K562 (cell line): ENCODE measurements at regions not wholly inside any gene's neighbourhood (a gene's known extent, or its start where the extent isn't known, plus 50 kb on each side); places are given as distances from the start of the nearest gene placed in this dataset.

Experiments
- ATAC-seq: fragments of 200-7000 bp; cut with Tn5 transposase; 3 replicates; pipeline ENCODE4 v1.9.1; 2020; ENCODE audit warnings: moderate library complexity
- BruUV-seq: library from RNA; stranded (reverse); fragments of 400-500 nt; replicated peaks from 2 replicates; lab custom pipeline; 2021; lab: Mats Ljungman, UMichigan
- CTCF ChIA-PET: fragments of 300-600 bp; formaldehyde crosslinking; extraction: SDS; loops from one replicate; lab custom pipeline; 2021; ENCODE audit warnings: low intra/inter-chr PET ratio; lab: Yijun Ruan, JAX
- POLR2A ChIA-PET: fragments of 300-600, 350-650 bp; sonication (Branson Sonifier 250); formaldehyde crosslinking; extraction: SDS; loops from one replicate; lab custom pipeline; 2021; ENCODE audit warnings: antibody characterized with exemption, inconsistent platforms; lab: Yijun Ruan, JAX
- DNase-seq, 4 experiments: peaks; one replicate each; pipeline versions ENCODE4 v3.0.0 to v3.0.0-alpha.2; 2011 to 2018; ENCODE audit warnings: low spot score in 3 of 4, mixed read lengths in 3 of 4; ENCODE audit errors: extremely low read depth in 1 of 4
- FAIRE-seq: peaks from 2 replicates; lab custom pipeline; 2011; peaks lifted over from hg19 to GRCh38; lab: Jason Lieb, UNC
- H2AFZ ChIP-seq: 2 replicates; pipeline ENCODE4 v1.6.0; 2011; ENCODE audit warnings: low read depth, low read length, control low read depth, inconsistent platforms
- H3K27ac ChIP-seq: fragments of 200-600 bp; 3 replicates; pipeline ENCODE4 v1.8.0; 2011; ENCODE audit warnings: low read depth, mild to moderate bottlenecking, control low read depth, inconsistent platforms, low read length, moderate library complexity, mixed read lengths; ENCODE audit errors: extremely low read depth
- H3K27me3 ChIP-seq, 2 experiments: fragments of 300-600 bp in 1 of 2; 2 replicates in 1 of 2; 3 replicates in 1 of 2; pipeline versions ENCODE4 v1.6.0 to v1.8.0; 2011; ENCODE audit warnings: inconsistent platforms in 2 of 2, low read length in 2 of 2, mild to moderate bottlenecking in 1 of 2, mixed read lengths in 1 of 2, moderate library complexity in 1 of 2; ENCODE audit not compliant: control insufficient read depth in 2 of 2, insufficient read depth in 2 of 2
- H3K36me3 ChIP-seq: fragments of 300-600 bp; 3 replicates; pipeline ENCODE4 v1.8.0; 2011; ENCODE audit warnings: mild to moderate bottlenecking, low read length, inconsistent platforms; ENCODE audit not compliant: control insufficient read depth, insufficient read depth
- H3K4me1 ChIP-seq, 2 experiments: fragments of 200-600 bp in 1 of 2; replicated peaks in 1 of 2; 2 replicates in 1 of 2; 3 replicates in 1 of 2; pipeline versions ENCODE4 v1.5.1 to v1.8.0; 2011; ENCODE audit warnings: inconsistent platforms in 2 of 2, low read length in 2 of 2, mild to moderate bottlenecking in 1 of 2, mixed read lengths in 1 of 2, moderate library complexity in 1 of 2; ENCODE audit not compliant: control insufficient read depth in 2 of 2, insufficient read depth in 2 of 2
- H3K4me2 ChIP-seq: 2 replicates; pipeline ENCODE4 v1.6.1; 2011; ENCODE audit warnings: low read length, control low read depth, inconsistent platforms, mixed read lengths; ENCODE audit not compliant: insufficient read depth
- H3K4me3 ChIP-seq: fragments of 200-600 bp; sonication (generic), shearing (Covaris generic); 2 replicates; pipeline ENCODE4 v1.5.1; 2016; ENCODE audit warnings: control low read depth, inconsistent platforms
- H3K79me2 ChIP-seq: fragments of 200-600 bp; 3 replicates; pipeline ENCODE4 v1.8.0; 2011; ENCODE audit warnings: low read length, inconsistent platforms; ENCODE audit not compliant: control insufficient read depth, insufficient read depth
- H3K9ac ChIP-seq, 2 experiments: 2 replicates each; pipeline versions ENCODE4 v1.6.0 to v1.6.1; 2011; ENCODE audit warnings: low read depth in 2 of 2, low read length in 2 of 2, control low read depth in 1 of 2, inconsistent platforms in 1 of 2, mild to moderate bottlenecking in 1 of 2, mixed read lengths in 1 of 2; ENCODE audit not compliant: insufficient read depth in 1 of 2
- H3K9me1 ChIP-seq: one replicate; pipeline ENCODE4 v1.6.0; 2011; ENCODE audit warnings: inconsistent platforms, mild to moderate bottlenecking, low read length, moderate library complexity; ENCODE audit not compliant: control insufficient read depth, insufficient read depth
- H3K9me3 ChIP-seq: replicated peaks from 2 replicates; pipeline ENCODE4 v1.5.1; 2011; ENCODE audit warnings: low read depth, low read length, inconsistent platforms; ENCODE audit not compliant: control insufficient read depth, insufficient read depth
- H4K20me1 ChIP-seq: replicated peaks from 2 replicates; pipeline ENCODE4 v1.6.1; 2011; ENCODE audit warnings: low read length, inconsistent platforms, mixed read lengths; ENCODE audit not compliant: control insufficient read depth, insufficient read depth
- HBP1 ChIP-seq: fragments of 450-650 bp; formaldehyde crosslinking; IDR thresholded peaks from 2 replicates; pipeline ENCODE4 v1.4.0; 2022; ENCODE audit warnings: missing genetic modification characterization
- PHF8 ChIP-seq: fragments of 200-600 bp; sonication (generic); IDR thresholded peaks from 2 replicates; pipeline ENCODE4 v1.6.1; 2012; ENCODE audit warnings: mixed run types, mild to moderate bottlenecking, inconsistent platforms, low read length, moderate library complexity, borderline replicate concordance
- TSC22D4 ChIP-seq: fragments of 450-650 bp; IDR thresholded peaks from 2 replicates; pipeline ENCODE4 v1.6.1; 2016; ENCODE audit warnings: missing genetic modification characterization, missing biosample characterization, control low read depth
- YBX1 ChIP-seq: fragments of 450-650 bp; IDR thresholded peaks from 2 replicates; pipeline ENCODE4 v1.7.1; 2016; ENCODE audit warnings: mild to moderate bottlenecking
- ZNF133 ChIP-seq: fragments of 250-450 bp; sonication (Bioruptor Pico); IDR thresholded peaks from 2 replicates; pipeline ENCODE4 v1.4.0; 2020; ENCODE audit warnings: mild to moderate bottlenecking
- ZNF23 ChIP-seq: fragments of 250-450 bp; sonication (Bioruptor Pico); IDR thresholded peaks from 2 replicates; pipeline ENCODE4 v1.4.0; 2020; ENCODE audit warnings: mild to moderate bottlenecking
- ZNF3 ChIP-seq: fragments of 250-450 bp; sonication (Bioruptor Pico); IDR thresholded peaks from 2 replicates; pipeline ENCODE4 v1.5.0; 2021; ENCODE audit warnings: mild to moderate bottlenecking, moderate library complexity
- in situ Hi-C: fragments of 300-500 bp; cut with MboI; formaldehyde crosslinking; loops from 4 replicates; pipeline ENCODE4 v1.15.0; 2018; ENCODE audit warnings: inconsistent platforms, mixed read lengths
- intact Hi-C: fragments of 100-400 bp; cut with micrococcal nuclease; formaldehyde crosslinking; loops from 2 replicates; pipeline ENCODE4 v1.14.2; 2022
- TF ChIP-seq, protein P1 (sequence below): fragments of 450-650 bp; formaldehyde crosslinking; IDR thresholded peaks from 2 replicates; pipeline ENCODE4 v1.4.0; 2020; ENCODE audit warnings: mild to moderate bottlenecking, moderate library complexity

DNA sequence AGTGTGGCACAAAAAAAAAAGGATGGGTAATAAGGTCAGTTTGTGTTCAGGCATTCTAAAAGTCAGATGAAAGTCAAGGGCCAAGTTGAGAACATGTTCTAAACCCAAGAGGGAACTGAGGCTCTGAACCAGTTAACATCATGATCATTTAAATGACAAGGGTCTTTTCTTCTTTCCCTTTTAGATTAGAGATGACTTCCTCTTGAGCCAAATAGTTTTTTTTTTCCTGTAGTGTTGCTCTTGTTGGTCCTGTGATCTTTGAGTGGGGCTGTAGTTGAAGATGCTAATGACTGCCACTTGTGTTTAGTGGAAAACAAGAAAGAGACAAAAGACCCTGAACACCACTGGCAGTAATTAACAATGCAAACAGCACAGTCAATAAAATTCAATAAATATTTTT lies 482.7 kb upstream of the SYT4 start:
- in situ Hi-C loops (no loop called here), intact Hi-C loops (no loop called here)
- no peaks in the 10 kb centered on the region for H3K4me1 ChIP-seq
- no peak overlapping the region for H3K4me3 ChIP-seq
- H3K4me2 ChIP-seq: no peak overlapping the region
- no peaks in the 10 kb centered on the region for H3K27me3 ChIP-seq
- H3K9me3 ChIP-seq: no peaks in the 10 kb centered on the region
- TF ChIP-seq ZNF133 (CRISPR knock-in tag) (no peak), YBX1 (no peak), ZNF23 (no peak), HBP1 (CRISPR knock-in tag) (no peak), PHF8 (no peak), TSC22D4 (no peak), ZNF3 (no peak)
- TF ChIP-seq, protein P1, sequence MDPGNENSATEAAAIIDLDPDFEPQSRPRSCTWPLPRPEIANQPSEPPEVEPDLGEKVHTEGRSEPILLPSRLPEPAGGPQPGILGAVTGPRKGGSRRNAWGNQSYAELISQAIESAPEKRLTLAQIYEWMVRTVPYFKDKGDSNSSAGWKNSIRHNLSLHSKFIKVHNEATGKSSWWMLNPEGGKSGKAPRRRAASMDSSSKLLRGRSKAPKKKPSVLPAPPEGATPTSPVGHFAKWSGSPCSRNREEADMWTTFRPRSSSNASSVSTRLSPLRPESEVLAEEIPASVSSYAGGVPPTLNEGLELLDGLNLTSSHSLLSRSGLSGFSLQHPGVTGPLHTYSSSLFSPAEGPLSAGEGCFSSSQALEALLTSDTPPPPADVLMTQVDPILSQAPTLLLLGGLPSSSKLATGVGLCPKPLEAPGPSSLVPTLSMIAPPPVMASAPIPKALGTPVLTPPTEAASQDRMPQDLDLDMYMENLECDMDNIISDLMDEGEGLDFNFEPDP (CRISPR knock-in tag): no peak
- no TSS peak for BruUV-seq
- FAIRE-seq: no peak
- H2AFZ ChIP-seq: no peak overlapping the region
- ChIA-PET POLR2A (no interaction called here), CTCF (no interaction called here)
- no peaks in the 10 kb centered on the region for H4K20me1 ChIP-seq
- no peaks in the 10 kb centered on the region for H3K9me1 ChIP-seq
- H3K9ac ChIP-seq: no peak overlapping the region
- DNase-seq: no peak
- H3K27ac ChIP-seq: no peak overlapping the region
- H3K36me3 ChIP-seq: no peaks in the 10 kb centered on the region
- H3K79me2 ChIP-seq: no peaks in the 10 kb centered on the region
- no peak for ATAC-seq
